ENCODE measurements at regions not wholly inside any gene's neighbourhood (a gene's known extent, or its start where the extent isn't known, plus 50 kb on each side); places are given as distances from the start of the nearest gene placed in this dataset.

DNA sequence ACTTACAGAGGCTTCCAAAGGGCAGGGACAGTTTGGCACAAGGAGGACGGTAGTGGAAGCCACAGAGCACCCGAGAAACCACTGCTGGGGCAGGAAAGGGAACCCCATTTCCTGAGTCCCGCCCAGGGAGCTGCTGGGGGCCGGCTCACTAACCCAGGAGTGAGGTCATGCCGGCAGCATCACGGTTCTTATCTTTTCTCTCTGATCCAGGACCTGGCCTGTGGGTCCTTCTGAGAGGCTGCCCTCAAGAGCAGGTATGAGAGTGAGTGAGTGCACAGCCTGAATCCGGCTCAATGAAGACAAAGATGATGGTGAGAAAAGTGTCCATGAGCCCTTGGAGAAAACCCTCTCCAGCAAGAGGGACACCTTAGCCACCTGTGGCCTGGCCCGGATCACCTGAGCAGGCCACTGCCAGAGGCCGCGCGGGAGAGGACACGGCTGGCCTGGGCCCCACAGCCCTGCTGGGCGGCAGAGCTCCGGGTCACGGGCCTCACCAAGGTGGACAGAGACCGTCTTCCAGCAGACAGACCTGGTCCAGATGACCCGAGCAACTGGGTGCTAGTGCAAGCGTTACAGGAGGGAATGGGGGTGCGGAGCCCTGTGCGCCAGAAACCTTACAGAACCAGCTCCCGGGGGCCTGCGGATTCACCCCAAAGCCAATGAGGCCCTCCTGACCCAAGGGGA, 94.9 kb downstream of the RIPK4 start:
- no peaks in the 10 kb centered on the region for H3K9me3 Mint-ChIP-seq (ENCODE audit: low read depth)
- TF ChIP-seq, protein P1, sequence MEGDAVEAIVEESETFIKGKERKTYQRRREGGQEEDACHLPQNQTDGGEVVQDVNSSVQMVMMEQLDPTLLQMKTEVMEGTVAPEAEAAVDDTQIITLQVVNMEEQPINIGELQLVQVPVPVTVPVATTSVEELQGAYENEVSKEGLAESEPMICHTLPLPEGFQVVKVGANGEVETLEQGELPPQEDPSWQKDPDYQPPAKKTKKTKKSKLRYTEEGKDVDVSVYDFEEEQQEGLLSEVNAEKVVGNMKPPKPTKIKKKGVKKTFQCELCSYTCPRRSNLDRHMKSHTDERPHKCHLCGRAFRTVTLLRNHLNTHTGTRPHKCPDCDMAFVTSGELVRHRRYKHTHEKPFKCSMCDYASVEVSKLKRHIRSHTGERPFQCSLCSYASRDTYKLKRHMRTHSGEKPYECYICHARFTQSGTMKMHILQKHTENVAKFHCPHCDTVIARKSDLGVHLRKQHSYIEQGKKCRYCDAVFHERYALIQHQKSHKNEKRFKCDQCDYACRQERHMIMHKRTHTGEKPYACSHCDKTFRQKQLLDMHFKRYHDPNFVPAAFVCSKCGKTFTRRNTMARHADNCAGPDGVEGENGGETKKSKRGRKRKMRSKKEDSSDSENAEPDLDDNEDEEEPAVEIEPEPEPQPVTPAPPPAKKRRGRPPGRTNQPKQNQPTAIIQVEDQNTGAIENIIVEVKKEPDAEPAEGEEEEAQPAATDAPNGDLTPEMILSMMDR (IDR thresholded peaks at IDR 0.05): no peak
- no peak overlapping the region for H3K4me3 Mint-ChIP-seq (ENCODE audit: unreplicated experiment)
- no peaks in the 10 kb centered on the region for H3K27me3 Mint-ChIP-seq (ENCODE audit: low read depth)
- DNase-seq (ENCODE audit: low spot score): no peak
- no peak overlapping the region for H3K27ac Mint-ChIP-seq (ENCODE audit: unreplicated experiment)
- no peaks in the 10 kb centered on the region for H3K36me3 Mint-ChIP-seq (ENCODE audit: low read depth)
- peaks cover 33% of the 10 kb centered on the region for H3K4me1 Mint-ChIP-seq (ENCODE audit: low read depth)

DNA sequence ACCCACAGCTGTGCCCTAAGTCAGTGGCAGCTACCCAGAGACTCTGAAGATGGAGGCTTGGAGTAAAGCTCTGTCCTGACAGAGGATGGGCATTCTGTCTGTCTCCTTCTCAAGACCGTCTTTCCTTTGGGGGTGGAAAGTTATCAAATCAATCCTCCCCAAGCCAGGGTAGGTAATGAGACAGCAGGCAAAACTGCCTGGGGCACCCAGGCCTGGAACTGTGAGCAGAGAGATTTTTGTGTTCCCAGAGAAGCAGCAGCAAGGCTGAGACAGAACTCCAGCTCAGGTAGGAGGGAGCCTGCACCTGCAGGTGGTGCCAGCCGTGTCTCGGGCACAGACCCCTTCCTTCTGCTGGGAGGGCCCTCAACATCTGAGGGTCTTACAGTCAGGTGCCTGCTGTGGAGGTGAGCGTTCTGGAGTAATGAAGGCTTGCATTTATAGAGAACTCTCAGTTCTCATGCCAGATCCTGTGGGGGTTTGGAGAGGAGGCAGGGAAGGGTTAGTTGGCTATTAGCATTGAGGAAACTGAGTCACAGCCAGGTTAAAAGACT, 95.6 kb downstream of the RIPK4 start:
- Mint-ChIP-seq H3K4me1 (ENCODE audit: low read depth) (peaks cover 31% of the 10 kb centered on the region), H3K36me3 (ENCODE audit: low read depth) (no peaks in the 10 kb centered on the region), H3K27ac (ENCODE audit: unreplicated experiment) (no peak overlapping the region), H3K9me3 (ENCODE audit: low read depth) (no peaks in the 10 kb centered on the region), H3K27me3 (ENCODE audit: low read depth) (no peaks in the 10 kb centered on the region), H3K4me3 (ENCODE audit: unreplicated experiment) (no peak overlapping the region)
- TF ChIP-seq, protein P1 (IDR thresholded peaks at IDR 0.05): no peak
- DNase-seq (ENCODE audit: low spot score): no peak

DNA sequence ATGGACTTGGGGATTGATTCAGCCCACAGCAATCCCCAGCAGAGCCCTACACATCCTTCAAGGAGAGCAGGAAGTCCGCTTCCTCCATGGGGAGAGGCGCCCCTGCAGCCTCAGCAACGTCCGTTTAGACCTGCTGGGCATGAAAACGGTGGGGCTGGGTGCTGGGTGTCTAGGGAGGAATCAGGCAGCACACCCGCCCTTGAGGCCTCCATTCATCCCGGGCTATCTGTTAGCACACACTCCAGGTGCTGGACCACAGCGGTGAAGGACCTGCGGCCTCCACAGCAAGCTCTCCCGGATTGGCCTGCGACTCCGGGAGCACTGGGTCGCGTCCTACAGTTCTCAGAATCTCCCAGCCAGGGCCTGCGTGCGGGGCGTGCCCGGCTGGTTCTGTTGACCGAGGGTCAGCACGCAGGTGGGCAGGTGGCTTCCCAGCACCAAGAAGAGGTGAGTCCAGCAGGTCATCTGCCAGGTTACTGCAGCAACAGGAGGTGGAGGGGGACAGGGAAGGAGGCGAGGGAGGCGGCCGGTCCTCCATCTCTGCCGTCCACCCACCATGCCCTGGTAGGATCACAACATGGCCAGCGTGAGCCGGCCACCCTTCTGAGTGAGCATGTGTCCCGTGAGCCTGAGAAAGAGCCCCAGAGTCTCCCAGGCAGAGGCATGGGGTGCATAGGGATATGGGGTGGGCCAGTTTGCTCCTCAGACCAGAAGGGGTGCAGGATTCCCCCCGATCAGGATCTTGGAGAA, 96.6 kb downstream of the RIPK4 start:
- TF ChIP-seq, protein P1 (IDR thresholded peaks at IDR 0.05): no peak
- no peaks in the 10 kb centered on the region for H3K27me3 Mint-ChIP-seq (ENCODE audit: low read depth)
- DNase-seq (ENCODE audit: low spot score): no peak
- H3K36me3 Mint-ChIP-seq (ENCODE audit: low read depth): no peaks in the 10 kb centered on the region
- no peaks in the 10 kb centered on the region for H3K9me3 Mint-ChIP-seq (ENCODE audit: low read depth)
- H3K4me3 Mint-ChIP-seq (ENCODE audit: unreplicated experiment): no peak overlapping the region
- peaks cover 30% of the 10 kb centered on the region for H3K4me1 Mint-ChIP-seq (ENCODE audit: low read depth)
- no peak overlapping the region for H3K27ac Mint-ChIP-seq (ENCODE audit: unreplicated experiment)

DNA sequence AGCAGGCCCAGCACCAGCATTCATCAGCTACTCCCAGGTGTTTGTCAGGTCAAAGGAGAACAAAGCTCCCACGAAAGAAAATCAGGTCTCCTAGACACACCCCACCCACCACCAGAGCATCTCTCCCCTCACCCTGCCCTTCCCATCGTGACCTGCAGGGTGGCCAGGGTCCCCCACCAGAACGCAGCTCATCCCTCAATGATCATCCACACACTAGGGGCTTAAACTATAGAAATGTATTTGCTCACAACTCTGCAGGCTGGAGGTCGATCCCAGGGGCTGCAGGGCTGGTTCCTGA, 97.4 kb downstream of the RIPK4 start:
- Mint-ChIP-seq H3K36me3 (ENCODE audit: low read depth) (no peaks in the 10 kb centered on the region), H3K9me3 (ENCODE audit: low read depth) (no peaks in the 10 kb centered on the region), H3K4me1 (ENCODE audit: low read depth) (peaks cover 35% of the 10 kb centered on the region), H3K27ac (ENCODE audit: unreplicated experiment) (no peak overlapping the region), H3K27me3 (ENCODE audit: low read depth) (no peaks in the 10 kb centered on the region), H3K4me3 (ENCODE audit: unreplicated experiment) (no peak overlapping the region)
- DNase-seq (ENCODE audit: low spot score): no peak
- TF ChIP-seq, protein P1 (IDR thresholded peaks at IDR 0.05): no peak

DNA sequence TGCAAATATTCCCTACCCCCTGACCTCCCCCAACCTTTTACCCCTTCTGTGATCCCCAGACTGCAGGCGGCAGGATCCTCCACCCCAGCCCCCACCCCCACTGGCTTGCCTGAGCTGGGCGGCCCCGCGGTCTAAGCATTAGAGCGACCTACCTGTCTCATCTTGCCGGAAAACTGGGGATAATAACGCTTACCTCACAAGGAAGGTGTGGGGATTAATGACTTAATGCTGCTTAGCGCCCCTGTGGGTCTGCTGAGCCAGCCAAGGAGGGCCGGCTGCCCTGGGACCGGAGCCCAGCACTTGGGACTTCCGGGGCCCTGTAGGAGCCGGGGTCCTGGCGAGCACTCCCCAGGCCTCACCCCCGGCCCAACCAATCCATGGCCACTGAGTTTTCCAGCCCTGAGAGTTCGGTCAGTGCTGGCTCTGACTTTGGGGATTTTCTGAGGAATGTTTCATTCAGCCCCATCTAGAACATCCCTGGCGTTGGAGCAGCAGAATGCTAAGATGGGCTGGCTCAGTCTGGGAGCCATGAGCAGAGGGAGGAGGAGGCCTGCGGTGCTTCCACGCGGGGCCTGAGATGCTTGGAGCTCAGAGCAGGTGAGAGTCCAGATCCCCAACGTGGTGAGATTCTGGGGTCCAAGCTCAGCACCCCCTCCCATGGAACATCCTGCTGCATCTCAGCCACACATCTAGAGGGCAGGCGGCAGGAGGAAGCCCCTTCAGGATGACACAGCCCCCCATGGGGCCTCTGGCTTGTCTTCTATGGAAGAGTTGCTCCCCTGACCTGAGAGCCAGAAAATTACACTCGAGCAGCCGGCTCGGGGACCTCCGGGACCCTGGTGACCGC, 97.9 kb downstream of the RIPK4 start:
- Mint-ChIP-seq H3K36me3 (ENCODE audit: low read depth) (no peaks in the 10 kb centered on the region), H3K9me3 (ENCODE audit: low read depth) (no peaks in the 10 kb centered on the region), H3K4me3 (ENCODE audit: unreplicated experiment) (no peak overlapping the region), H3K4me1 (ENCODE audit: low read depth) (peaks cover 36% of the 10 kb centered on the region), H3K27ac (ENCODE audit: unreplicated experiment) (no peak overlapping the region), H3K27me3 (ENCODE audit: low read depth) (no peaks in the 10 kb centered on the region)
- TF ChIP-seq, protein P1 (IDR thresholded peaks at IDR 0.05): no peak
- no peak for DNase-seq (ENCODE audit: low spot score)
